ENCODE measurements at regions not wholly inside any gene's neighbourhood (a gene's known extent, or its start where the extent isn't known, plus 50 kb on each side); places are given as distances from the start of the nearest gene placed in this dataset.

GRCh38 chr16:73565925-73566324 is 518.0 kb upstream of the ZFHX3 start:
- TF ChIP-seq, protein P1, sequence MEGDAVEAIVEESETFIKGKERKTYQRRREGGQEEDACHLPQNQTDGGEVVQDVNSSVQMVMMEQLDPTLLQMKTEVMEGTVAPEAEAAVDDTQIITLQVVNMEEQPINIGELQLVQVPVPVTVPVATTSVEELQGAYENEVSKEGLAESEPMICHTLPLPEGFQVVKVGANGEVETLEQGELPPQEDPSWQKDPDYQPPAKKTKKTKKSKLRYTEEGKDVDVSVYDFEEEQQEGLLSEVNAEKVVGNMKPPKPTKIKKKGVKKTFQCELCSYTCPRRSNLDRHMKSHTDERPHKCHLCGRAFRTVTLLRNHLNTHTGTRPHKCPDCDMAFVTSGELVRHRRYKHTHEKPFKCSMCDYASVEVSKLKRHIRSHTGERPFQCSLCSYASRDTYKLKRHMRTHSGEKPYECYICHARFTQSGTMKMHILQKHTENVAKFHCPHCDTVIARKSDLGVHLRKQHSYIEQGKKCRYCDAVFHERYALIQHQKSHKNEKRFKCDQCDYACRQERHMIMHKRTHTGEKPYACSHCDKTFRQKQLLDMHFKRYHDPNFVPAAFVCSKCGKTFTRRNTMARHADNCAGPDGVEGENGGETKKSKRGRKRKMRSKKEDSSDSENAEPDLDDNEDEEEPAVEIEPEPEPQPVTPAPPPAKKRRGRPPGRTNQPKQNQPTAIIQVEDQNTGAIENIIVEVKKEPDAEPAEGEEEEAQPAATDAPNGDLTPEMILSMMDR (conservative IDR thresholded peaks at IDR 0.05 in 1 of 2, IDR thresholded peaks at IDR 0.05 in 1 of 2; ENCODE audit: low read depth in 1 of 2, low read length in 2 of 2): no peak
- TF ChIP-seq EZH2 (IDR thresholded peaks at IDR 0.05; ENCODE audit: low read length, missing control alignments): no peak

Measured in fibroblast of lung (primary cell).